SKM-1 (cell line): ENCODE measurements at regions not wholly inside any gene's neighbourhood (a gene's known extent, or its start where the extent isn't known, plus 50 kb on each side); places are given as distances from the start of the nearest gene placed in this dataset.

ENCODE experiments used
- DNase-seq: peaks from one replicate; lab custom pipeline; 2025; ENCODE audit not compliant: unreplicated experiment; lab: John Stamatoyannopoulos, UW

GRCh38 chr2:126368758-126369157 lies 287.2 kb upstream of the GYPC start:
- DNase-seq = peak; percentile 3

GRCh38 chr2:126370201-126370600 lies 285.8 kb upstream of the GYPC start:
- DNase-seq = no peak

- DNase-seq = no peak
These were observed 283.6 kb upstream of the GYPC start for GRCh38 chr2:126372406-126372805.

- no peak for DNase-seq
These were observed 277.8 kb upstream of the GYPC start for GRCh38 chr2:126378176-126378575.

GRCh38 chr2:126381091-126381490 lies 274.9 kb upstream of the GYPC start:
- DNase-seq = no peak

GRCh38 chr2:126382998-126383397 lies 273.0 kb upstream of the GYPC start:
- no peak for DNase-seq

- DNase-seq = no peak
These were observed 272.2 kb upstream of the GYPC start for GRCh38 chr2:126383800-126384199.

- no peak for DNase-seq
These were observed 270.5 kb upstream of the GYPC start for GRCh38 chr2:126385441-126385840.

GRCh38 chr2:126385983-126386382 lies 270.0 kb upstream of the GYPC start:
- no peak for DNase-seq

- no peak for DNase-seq
These were observed 266.5 kb upstream of the GYPC start for GRCh38 chr2:126389446-126389845.

GRCh38 chr2:126392889-126393288 lies 263.1 kb upstream of the GYPC start:
- DNase-seq = no peak

GRCh38 chr2:126399001-126399400 lies 257.0 kb upstream of the GYPC start:
- no peak for DNase-seq

GRCh38 chr2:126403039-126403628 lies 252.8 kb upstream of the GYPC start:
- DNase-seq = no peak

GRCh38 chr2:126406267-126406666 lies 249.7 kb upstream of the GYPC start:
- no peak for DNase-seq

GRCh38 chr2:126408671-126409070 lies 247.3 kb upstream of the GYPC start:
- no peak for DNase-seq

- no peak for DNase-seq
These were observed 246.1 kb upstream of the GYPC start for GRCh38 chr2:126409850-126410249.

- DNase-seq = no peak
These were observed 242.9 kb upstream of the GYPC start for GRCh38 chr2:126413079-126413478.

- no peak for DNase-seq
These were observed 236.6 kb upstream of the GYPC start for GRCh38 chr2:126419403-126419802.

GRCh38 chr2:126425943-126426342 lies 230.0 kb upstream of the GYPC start:
- DNase-seq = no peak

- DNase-seq = no peak
These were observed 226.9 kb upstream of the GYPC start for GRCh38 chr2:126429103-126429502.

GRCh38 chr2:126431136-126431535 lies 224.8 kb upstream of the GYPC start:
- no peak for DNase-seq

GRCh38 chr2:126436411-126436810 lies 219.5 kb upstream of the GYPC start:
- DNase-seq = no peak

GRCh38 chr2:126437016-126437415 lies 218.9 kb upstream of the GYPC start:
- no peak for DNase-seq

GRCh38 chr2:126444512-126444911 lies 211.4 kb upstream of the GYPC start:
- DNase-seq = no peak
